ENCODE measurements at regions not wholly inside any gene's neighbourhood (a gene's known extent, or its start where the extent isn't known, plus 50 kb on each side); places are given as distances from the start of the nearest gene placed in this dataset.

DNA sequence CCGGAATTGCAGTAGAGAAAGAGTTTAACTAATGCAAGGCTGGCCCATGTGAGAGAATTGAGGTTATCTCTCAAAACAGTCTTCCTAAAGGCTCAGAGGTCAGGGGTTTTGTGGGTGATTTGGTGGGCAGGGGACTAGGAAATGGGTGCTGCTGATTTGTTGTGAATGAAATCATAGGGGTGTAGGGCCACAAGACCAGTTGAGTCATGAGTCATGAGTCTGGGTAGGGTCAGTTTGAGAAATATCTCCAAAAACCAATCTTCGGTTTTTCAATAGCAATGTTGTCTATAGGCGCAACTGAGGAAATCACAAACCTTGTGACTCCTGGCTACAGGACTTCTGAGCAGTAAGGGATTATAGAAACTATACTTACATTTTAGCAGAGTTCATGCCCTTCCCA is 460.0 kb upstream of the NRP1 start:
- DNase-seq (ENCODE audit: insufficient read length, low spot score): no peak
- TF ChIP-seq POU2F2 (IDR thresholded peaks at IDR 0.05; ENCODE audit: low read depth, low read length): no peak
- no peak for TF ChIP-seq POLR2A (IDR thresholded peaks at IDR 0.05; ENCODE audit: low read depth, low read length)
- no peak for TF ChIP-seq POLR2AphosphoS5 (IDR thresholded peaks at IDR 0.05; ENCODE audit: low read depth, low read length)
- TF ChIP-seq PAX5 (IDR thresholded peaks at IDR 0.05; ENCODE audit: insufficient read depth, low read length, severe bottlenecking): no peak
- no peak for TF ChIP-seq SPI1 (IDR thresholded peaks at IDR 0.05; ENCODE audit: low read depth, low read length)
- no peak for TF ChIP-seq TAF1 (IDR thresholded peaks at IDR 0.05; ENCODE audit: low read depth, low read length)
- FAIRE-seq: no peak

DNA sequence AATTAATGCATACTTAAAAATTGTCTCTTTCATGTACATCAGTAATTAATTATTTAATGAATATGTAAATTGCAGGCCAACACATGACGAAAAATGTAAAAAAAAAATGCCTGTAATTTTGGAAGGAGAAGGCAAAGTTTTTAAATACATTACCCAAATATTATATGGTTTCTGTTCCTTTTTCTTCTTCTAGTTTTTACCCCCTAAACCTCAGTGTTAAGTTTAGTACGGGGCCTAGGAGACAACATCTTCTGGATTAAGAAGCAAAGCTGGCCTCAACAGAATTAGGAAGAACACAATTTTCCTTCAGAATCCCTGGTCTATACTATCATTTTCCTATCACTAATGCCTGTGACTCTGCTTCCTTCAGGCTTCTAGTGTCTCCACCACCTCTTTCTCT is 459.3 kb upstream of the NRP1 start:
- TF ChIP-seq SPI1 (IDR thresholded peaks at IDR 0.05; ENCODE audit: low read depth, low read length) (no peak; the same call in 1 of the 2 replicates), POLR2AphosphoS5 (IDR thresholded peaks at IDR 0.05; ENCODE audit: low read depth, low read length) (no peak), POU2F2 (IDR thresholded peaks at IDR 0.05; ENCODE audit: low read depth, low read length) (no peak), PAX5 (IDR thresholded peaks at IDR 0.05; ENCODE audit: insufficient read depth, low read length, severe bottlenecking) (no peak), POLR2A (IDR thresholded peaks at IDR 0.05; ENCODE audit: low read depth, low read length) (no peak), TAF1 (IDR thresholded peaks at IDR 0.05; ENCODE audit: low read depth, low read length) (no peak)
- FAIRE-seq (no peak), DNase-seq (ENCODE audit: insufficient read length, low spot score) (no peak)

DNA sequence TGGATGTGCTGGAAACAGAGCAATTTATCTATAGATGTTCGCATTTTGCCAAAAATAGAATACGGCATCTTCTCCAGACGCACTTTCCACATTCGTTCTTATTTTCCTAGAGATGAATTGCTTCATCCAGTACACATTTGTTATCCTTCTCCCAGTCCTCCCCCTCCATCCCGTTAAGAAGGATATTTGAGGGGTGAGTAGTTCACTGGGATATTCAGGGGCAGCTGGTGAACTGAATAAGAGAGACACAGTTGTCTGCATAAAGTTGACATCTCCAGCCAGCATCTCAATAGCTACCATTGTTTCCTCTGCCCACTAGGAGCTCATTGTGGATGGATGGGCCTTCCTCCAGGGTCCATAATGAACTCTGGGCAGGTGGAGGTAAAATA is 456.8 kb upstream of the NRP1 start:
- DNase-seq (ENCODE audit: insufficient read length, low spot score) (no peak), FAIRE-seq (no peak)
- TF ChIP-seq POU2F2 (IDR thresholded peaks at IDR 0.05; ENCODE audit: low read depth, low read length) (no peak), SPI1 (IDR thresholded peaks at IDR 0.05; ENCODE audit: low read depth, low read length) (no peak), PAX5 (IDR thresholded peaks at IDR 0.05; ENCODE audit: insufficient read depth, low read length, severe bottlenecking) (no peak), TAF1 (IDR thresholded peaks at IDR 0.05; ENCODE audit: low read depth, low read length) (no peak), POLR2A (IDR thresholded peaks at IDR 0.05; ENCODE audit: low read depth, low read length) (no peak), POLR2AphosphoS5 (IDR thresholded peaks at IDR 0.05; ENCODE audit: low read depth, low read length) (no peak)

DNA sequence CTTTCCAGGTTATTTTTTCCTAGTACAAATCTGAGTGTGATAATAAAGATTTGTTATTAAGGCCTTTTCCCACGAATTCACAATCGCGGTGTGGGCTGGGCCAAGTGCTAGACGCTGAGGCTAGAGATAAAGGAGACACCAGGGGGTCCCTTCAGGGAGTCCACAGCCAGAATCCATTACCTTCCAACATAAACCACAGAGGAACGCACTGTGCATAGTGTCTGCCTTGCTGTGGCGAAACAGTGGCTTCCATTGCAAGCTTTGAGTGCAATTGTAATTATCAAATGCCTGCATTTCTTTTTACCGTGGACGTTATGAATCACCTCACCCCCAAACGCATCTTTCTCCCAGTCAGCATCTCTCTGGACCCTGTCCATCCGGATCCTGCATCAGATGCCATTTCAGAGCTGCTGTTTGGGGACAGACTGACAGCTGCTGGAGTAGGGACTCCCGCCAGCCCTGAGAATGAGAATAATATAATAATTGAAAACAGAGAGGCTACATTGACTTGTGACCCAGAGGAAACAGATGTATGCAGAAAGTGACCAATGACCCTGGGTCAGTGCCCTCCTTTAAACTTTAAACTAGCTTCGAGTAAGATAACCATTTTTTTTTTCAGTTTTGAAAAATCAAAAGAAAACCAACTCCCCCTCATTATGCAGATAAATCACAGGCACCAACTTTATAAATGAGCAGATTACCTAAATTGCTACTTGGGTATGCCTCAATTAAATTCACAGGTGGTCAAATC is 456.2 kb upstream of the NRP1 start:
- FAIRE-seq (no peak), DNase-seq (ENCODE audit: insufficient read length, low spot score) (no peak)
- no peak for TF ChIP-seq TAF1 (IDR thresholded peaks at IDR 0.05; ENCODE audit: low read depth, low read length)
- no peak for TF ChIP-seq POLR2AphosphoS5 (IDR thresholded peaks at IDR 0.05; ENCODE audit: low read depth, low read length)
- TF ChIP-seq POU2F2 (IDR thresholded peaks at IDR 0.05; ENCODE audit: low read depth, low read length): no peak

DNA sequence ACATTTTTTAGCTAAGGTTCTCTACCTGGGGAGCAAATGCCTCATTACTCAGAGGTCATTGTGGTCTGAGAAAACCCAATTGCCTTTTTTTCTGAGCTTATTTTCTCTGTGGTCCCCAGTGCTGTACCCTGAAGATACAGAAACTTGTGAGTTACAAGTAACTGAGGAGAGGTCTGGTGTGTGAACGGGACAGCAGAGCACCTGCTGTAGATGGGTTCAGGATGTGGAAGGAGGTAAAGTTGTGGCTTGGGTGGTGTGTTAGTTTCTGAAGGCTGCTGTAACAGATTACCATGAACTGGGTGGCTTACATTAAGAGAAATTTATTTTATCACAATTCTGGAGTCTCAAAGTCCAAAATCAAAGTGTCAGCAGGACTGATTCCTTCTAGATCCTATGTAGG is 449.1 kb upstream of the NRP1 start:
- DNase-seq (ENCODE audit: insufficient read length, low spot score) (no peak), FAIRE-seq (no peak)
- TF ChIP-seq PAX5 (IDR thresholded peaks at IDR 0.05; ENCODE audit: insufficient read depth, low read length, severe bottlenecking): no peak
- TF ChIP-seq SPI1 (IDR thresholded peaks at IDR 0.05; ENCODE audit: low read depth, low read length): no peak
- TF ChIP-seq POU2F2 (IDR thresholded peaks at IDR 0.05; ENCODE audit: low read depth, low read length): no peak
- no peak for TF ChIP-seq TAF1 (IDR thresholded peaks at IDR 0.05; ENCODE audit: low read depth, low read length)
- TF ChIP-seq POLR2A (IDR thresholded peaks at IDR 0.05; ENCODE audit: low read depth, low read length): no peak
- TF ChIP-seq POLR2AphosphoS5 (IDR thresholded peaks at IDR 0.05; ENCODE audit: low read depth, low read length): no peak

DNA sequence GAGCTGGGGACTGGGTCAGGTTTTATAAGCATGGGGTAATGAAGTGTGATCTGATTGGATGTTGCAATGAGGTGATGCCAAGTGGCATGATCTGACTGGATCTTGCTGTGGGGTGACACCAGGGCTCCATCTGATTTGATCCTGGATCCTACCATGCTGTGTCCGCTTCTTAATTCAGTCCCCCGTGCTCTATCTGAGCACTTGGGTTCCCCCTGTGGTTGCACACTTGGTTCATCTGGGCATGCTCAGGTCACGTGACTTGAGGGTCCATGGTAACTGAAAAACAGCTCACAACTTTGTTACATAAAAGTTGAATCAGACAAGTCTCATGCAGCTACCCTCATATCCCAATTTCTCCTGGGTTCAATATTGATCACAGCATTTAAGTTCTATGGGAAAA is 448.6 kb upstream of the NRP1 start:
- no peak for TF ChIP-seq SPI1 (IDR thresholded peaks at IDR 0.05; ENCODE audit: low read depth, low read length)
- no peak for TF ChIP-seq POLR2AphosphoS5 (IDR thresholded peaks at IDR 0.05; ENCODE audit: low read depth, low read length)
- TF ChIP-seq PAX5 (IDR thresholded peaks at IDR 0.05; ENCODE audit: insufficient read depth, low read length, severe bottlenecking): no peak

DNA sequence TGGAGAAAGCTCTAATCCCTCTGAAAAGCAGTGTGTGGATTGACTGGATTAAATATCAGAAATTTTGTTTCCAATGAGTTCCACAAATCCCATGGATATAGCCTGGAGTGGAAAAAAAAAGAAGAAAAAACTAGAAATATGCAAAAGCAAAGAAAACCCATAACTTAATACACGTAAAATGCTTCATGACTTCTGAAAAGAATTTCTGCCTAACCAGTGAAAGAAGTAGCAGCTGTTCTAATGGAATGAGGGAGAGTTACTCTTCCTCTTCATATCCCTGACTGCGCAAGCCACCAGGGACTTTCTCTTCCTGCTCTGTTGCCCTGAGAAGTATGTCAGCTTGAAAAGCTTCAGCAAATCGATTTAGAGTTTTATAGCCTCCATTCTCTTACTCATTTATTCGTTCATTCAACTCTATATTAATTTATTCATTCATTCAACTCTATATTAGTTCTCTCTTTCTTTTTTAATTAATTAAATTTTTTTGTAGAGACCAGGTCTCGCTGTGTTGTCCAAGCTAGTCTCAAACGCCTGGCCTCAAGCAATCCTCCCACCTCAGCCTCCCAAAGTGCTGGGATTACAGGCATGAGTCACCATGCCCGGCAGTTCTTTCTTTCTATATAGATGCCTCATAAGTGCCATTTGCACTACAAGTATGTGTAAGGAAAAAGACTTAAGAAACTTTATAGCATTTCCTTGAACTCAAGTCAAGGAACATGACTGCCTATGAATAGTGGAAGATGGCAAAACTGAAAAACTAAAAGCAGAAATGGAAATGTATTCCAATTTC is 447.3 kb upstream of the NRP1 start:
- FAIRE-seq (no peak), DNase-seq (ENCODE audit: insufficient read length, low spot score) (no peak)
- TF ChIP-seq SPI1 (IDR thresholded peaks at IDR 0.05; ENCODE audit: low read depth, low read length): no peak
- TF ChIP-seq POLR2AphosphoS5 (IDR thresholded peaks at IDR 0.05; ENCODE audit: low read depth, low read length): no peak
- no peak for TF ChIP-seq POU2F2 (IDR thresholded peaks at IDR 0.05; ENCODE audit: low read depth, low read length)
- no peak for TF ChIP-seq TAF1 (IDR thresholded peaks at IDR 0.05; ENCODE audit: low read depth, low read length)
- no peak for TF ChIP-seq POLR2A (IDR thresholded peaks at IDR 0.05; ENCODE audit: low read depth, low read length)
- no peak for TF ChIP-seq PAX5 (IDR thresholded peaks at IDR 0.05; ENCODE audit: insufficient read depth, low read length, severe bottlenecking)

More for the DNA sequence above, 448.6 kb upstream of the NRP1 start:
- no peak for DNase-seq (ENCODE audit: insufficient read length, low spot score)
- no peak for FAIRE-seq

DNA sequence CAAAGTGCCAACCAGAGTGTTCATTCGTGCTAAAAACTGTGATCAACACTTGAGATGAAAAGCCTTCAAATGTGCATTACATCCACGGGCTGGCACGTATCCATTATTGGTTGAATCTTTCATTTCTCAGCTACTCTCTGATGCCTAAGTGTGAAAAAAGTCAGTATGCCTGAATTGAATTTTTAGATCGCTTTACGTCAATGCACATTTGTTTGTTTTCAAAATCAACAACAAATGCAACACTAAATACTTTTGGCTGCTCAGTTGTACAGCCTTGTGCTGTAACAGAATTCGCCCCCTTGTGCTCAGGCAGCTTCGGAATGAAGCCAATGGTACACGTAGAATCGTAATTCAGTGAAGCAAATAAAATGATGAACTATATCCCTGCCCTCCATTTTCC is 446.5 kb upstream of the NRP1 start:
- no peak for DNase-seq (ENCODE audit: insufficient read length, low spot score)
- TF ChIP-seq POLR2A (IDR thresholded peaks at IDR 0.05; ENCODE audit: low read depth, low read length) (no peak), POLR2AphosphoS5 (IDR thresholded peaks at IDR 0.05; ENCODE audit: low read depth, low read length) (no peak), SPI1 (IDR thresholded peaks at IDR 0.05; ENCODE audit: low read depth, low read length) (no peak), POU2F2 (IDR thresholded peaks at IDR 0.05; ENCODE audit: low read depth, low read length) (no peak), TAF1 (IDR thresholded peaks at IDR 0.05; ENCODE audit: low read depth, low read length) (no peak), PAX5 (IDR thresholded peaks at IDR 0.05; ENCODE audit: insufficient read depth, low read length, severe bottlenecking) (no peak)
- no peak for FAIRE-seq

DNA sequence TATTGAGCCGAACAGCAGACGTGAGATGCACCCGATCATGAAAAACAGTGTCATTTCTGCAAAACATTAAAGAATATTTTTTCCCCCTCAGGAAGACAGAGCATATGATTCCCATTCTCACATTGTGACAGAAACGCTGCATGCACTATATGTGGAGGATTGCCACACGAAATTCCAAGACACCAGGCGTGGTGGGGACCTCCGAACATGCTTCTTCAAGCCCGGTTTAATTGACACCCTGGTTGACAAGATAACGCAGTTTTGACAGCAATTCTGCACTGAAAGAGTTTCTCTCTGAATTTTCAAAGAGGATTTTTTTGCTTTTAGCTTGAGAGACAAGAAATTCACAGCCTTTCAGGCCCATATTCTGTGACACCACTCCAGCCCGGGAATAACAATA is 442.8 kb upstream of the NRP1 start:
- no peak for TF ChIP-seq SPI1 (IDR thresholded peaks at IDR 0.05; ENCODE audit: low read depth, low read length)
- TF ChIP-seq POU2F2 (IDR thresholded peaks at IDR 0.05; ENCODE audit: low read depth, low read length): no peak
- TF ChIP-seq PAX5 (IDR thresholded peaks at IDR 0.05; ENCODE audit: insufficient read depth, low read length, severe bottlenecking): no peak
- no peak for TF ChIP-seq TAF1 (IDR thresholded peaks at IDR 0.05; ENCODE audit: low read depth, low read length)
- TF ChIP-seq POLR2A (IDR thresholded peaks at IDR 0.05; ENCODE audit: low read depth, low read length): no peak
- no peak for TF ChIP-seq POLR2AphosphoS5 (IDR thresholded peaks at IDR 0.05; ENCODE audit: low read depth, low read length)
- DNase-seq (ENCODE audit: insufficient read length, low spot score): no peak
- FAIRE-seq: no peak

Data from GM12891 (cell line).